RWPE2 (cell line): ENCODE measurements at regions not wholly inside any gene's neighbourhood (a gene's known extent, or its start where the extent isn't known, plus 50 kb on each side); places are given as distances from the start of the nearest gene placed in this dataset.
"Not testable (repeated sequence)": the region's sequence is repeated elsewhere in the genome, so short reads cannot be mapped to it uniquely, and the experiment has no call there.

ENCODE experiments used
- ATAC-seq: fragments of 200-7000 bp; cut with Tn5 transposase; 3 replicates; pipeline ENCODE4 v1.9.1; 2021; ENCODE audit warnings: low read depth
- DNase-seq: peaks from one replicate; pipeline ENCODE4 v3.0.0-alpha.2; 2020; ENCODE audit warnings: low spot score
- H3K27ac ChIP-seq: fragments of 450-650 bp; 2 replicates; pipeline ENCODE4 v1.5.1; 2017; ENCODE audit warnings: mild to moderate bottlenecking; ENCODE audit not compliant: poor library complexity, severe bottlenecking
- H3K27me3 ChIP-seq: fragments of 250-450 bp; sonication (Bioruptor Pico); 2 replicates; pipeline ENCODE4 v1.5.1; 2021; ENCODE audit warnings: mild to moderate bottlenecking, moderate library complexity; ENCODE audit not compliant: insufficient read depth, poor library complexity, severe bottlenecking
- H3K36me3 ChIP-seq: fragments of 250-450 bp; sonication (Bioruptor Pico); 2 replicates; pipeline ENCODE4 v1.5.1; 2020; ENCODE audit warnings: low read depth, mild to moderate bottlenecking, moderate library complexity
- H3K4me1 ChIP-seq: fragments of 250-450 bp; sonication (Bioruptor Pico); 2 replicates; pipeline ENCODE4 v1.5.1; 2021; ENCODE audit warnings: mild to moderate bottlenecking, moderate library complexity; ENCODE audit not compliant: insufficient read depth, poor library complexity, severe bottlenecking
- H3K4me3 ChIP-seq: fragments of 250-450 bp; sonication (Bioruptor Pico); 2 replicates; pipeline ENCODE4 v1.5.1; 2021; ENCODE audit warnings: mild to moderate bottlenecking, moderate library complexity; ENCODE audit not compliant: severe bottlenecking
- H3K9me3 ChIP-seq: fragments of 250-450 bp; sonication (Bioruptor Pico); 2 replicates; pipeline ENCODE4 v1.5.1; 2021; ENCODE audit warnings: mild to moderate bottlenecking, moderate library complexity; ENCODE audit not compliant: severe bottlenecking
- CTCF ChIP-seq: fragments of 450-650 bp; IDR thresholded peaks from one replicate; pipeline ENCODE4 v1.5.1; 2017; ENCODE audit warnings: mild to moderate bottlenecking, moderate library complexity; ENCODE audit not compliant: poor library complexity, severe bottlenecking

DNA sequence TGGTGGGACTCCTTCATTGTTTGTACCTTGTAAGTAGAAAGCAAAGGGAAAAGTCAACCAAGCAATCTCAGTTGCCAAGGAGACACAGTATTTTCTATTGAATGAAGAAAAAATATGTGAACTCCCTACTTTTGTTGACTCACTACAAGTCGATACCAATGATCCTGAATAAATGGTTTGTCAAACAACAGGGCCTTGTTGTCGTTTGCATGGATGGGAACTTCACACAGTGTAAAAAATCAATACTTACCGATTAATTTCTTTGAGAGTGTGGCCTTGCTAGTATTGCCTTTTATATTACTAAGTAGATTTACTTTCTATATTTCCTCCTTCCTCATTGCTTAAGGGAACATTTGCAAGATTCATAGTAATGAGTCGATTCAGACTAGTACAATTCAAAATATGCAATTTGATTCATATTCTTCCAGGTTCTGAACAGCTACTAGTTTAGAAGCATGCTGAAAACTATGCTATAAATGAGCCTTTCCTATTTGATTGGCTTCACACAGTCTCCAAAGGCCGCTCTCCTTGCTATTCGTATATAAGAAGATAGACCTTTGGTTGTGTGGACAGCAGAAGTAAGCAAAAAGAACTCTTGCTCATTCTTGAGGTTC is 108.0 kb downstream of the ZNF330 start:
- Histone ChIP-seq H3K27ac (peak overlapping the region; percentile 72), H3K4me1 (peaks cover 28% of the 10 kb centered on the region), H3K4me3 (no peak overlapping the region), H3K9me3 (no peaks in the 10 kb centered on the region), H3K27me3 (no peaks in the 10 kb centered on the region), H3K36me3 (no peaks in the 10 kb centered on the region)
- DNase-seq (no peak), ATAC-seq (peak; percentile 30)
- no peak for TF ChIP-seq CTCF

GRCh38 chr4:141329174-141329569 is 108.5 kb downstream of the ZNF330 start:
- no peaks in the 10 kb centered on the region for H3K36me3 ChIP-seq
- ATAC-seq (peak; percentile 78), DNase-seq (no peak)
- no peak overlapping the region for H3K4me3 ChIP-seq
- H3K9me3 ChIP-seq = no peaks in the 10 kb centered on the region
- peaks cover 31% of the 10 kb centered on the region for H3K4me1 ChIP-seq
- H3K27ac ChIP-seq = peak overlapping the region; percentile 72
- no peak for TF ChIP-seq CTCF
- H3K27me3 ChIP-seq = no peaks in the 10 kb centered on the region

DNA sequence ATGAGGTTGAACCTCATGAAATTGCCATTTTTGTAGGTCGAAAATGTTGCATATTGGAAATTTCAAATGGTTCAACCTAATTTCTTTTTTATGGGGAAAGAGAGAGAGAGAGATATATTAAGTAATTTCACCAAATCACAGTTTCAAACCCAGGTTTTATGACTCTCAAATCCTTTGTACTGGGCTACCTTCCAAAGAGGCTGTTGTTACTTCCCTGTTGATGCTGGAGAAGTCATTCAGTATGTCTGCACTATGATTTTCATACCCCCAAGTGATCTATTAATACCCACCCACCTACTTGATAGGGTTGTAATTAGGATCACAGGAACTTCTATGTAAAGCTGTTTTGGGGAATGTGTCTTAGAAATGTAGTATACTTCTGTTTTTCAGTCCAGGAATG is 109.9 kb downstream of the ZNF330 start:
- Histone ChIP-seq H3K9me3 (no peaks in the 10 kb centered on the region), H3K36me3 (no peaks in the 10 kb centered on the region), H3K4me3 (no peak overlapping the region), H3K27me3 (no peaks in the 10 kb centered on the region), H3K27ac (peak overlapping the region; percentile 72), H3K4me1 (peaks cover 32% of the 10 kb centered on the region)
- ATAC-seq = no peak
- no peak for DNase-seq
- no peak for TF ChIP-seq CTCF

GRCh38 chr4:141331534-141332358 is 111.1 kb downstream of the ZNF330 start:
- Histone ChIP-seq H3K4me3 (no peak overlapping the region), H3K36me3 (no peaks in the 10 kb centered on the region), H3K27me3 (no peaks in the 10 kb centered on the region), H3K4me1 (peaks cover 32% of the 10 kb centered on the region), H3K27ac (no peak overlapping the region), H3K9me3 (no peaks in the 10 kb centered on the region)
- no peak for TF ChIP-seq CTCF
- no peak for ATAC-seq
- no peak for DNase-seq

DNA sequence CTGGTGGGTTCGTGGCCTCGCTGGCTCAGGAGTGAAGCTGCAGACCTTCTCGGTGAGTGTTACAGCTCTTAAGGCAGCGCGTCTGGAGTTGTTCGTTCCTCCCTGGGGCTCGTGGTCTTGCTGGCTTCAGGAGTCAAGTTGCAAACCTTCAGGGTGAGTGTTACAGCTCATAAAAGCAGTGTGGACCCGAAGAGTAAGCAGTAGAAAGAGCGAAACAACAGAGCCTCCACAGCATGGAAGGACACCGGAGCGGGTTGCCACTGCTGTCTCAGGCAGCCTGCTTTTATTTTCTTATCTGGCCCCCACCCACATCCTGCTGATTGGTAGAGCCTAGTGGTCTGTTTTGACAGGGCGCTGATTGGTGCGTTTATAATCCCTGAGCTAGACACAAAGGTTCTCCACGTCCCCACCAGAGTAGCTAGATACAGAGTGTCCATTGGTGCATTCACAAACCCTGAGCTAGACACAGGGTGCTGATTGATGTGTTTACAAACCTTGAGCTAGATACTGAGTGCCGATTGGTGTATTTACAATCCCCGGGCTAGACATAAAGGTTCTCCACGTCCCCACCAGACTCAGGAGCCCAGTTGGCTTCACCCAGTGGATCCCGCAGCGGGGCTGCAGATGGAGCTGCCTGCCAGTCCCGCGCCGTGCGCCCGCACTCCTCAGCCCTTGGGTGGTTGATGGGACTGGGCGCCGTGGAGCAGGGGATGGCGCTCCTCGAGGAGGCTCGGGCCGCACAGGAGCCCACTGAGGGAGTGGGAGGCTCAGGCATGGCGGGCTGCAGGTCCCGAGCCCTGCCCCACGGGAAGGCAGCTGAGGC is 111.9 kb downstream of the ZNF330 start:
- not testable (repeated sequence) for H3K9me3 ChIP-seq, ATAC-seq, H3K4me3 ChIP-seq, H3K27me3 ChIP-seq, H3K27ac ChIP-seq, DNase-seq, H3K36me3 ChIP-seq
- peaks cover 32% of the 10 kb centered on the region for H3K4me1 ChIP-seq

DNA sequence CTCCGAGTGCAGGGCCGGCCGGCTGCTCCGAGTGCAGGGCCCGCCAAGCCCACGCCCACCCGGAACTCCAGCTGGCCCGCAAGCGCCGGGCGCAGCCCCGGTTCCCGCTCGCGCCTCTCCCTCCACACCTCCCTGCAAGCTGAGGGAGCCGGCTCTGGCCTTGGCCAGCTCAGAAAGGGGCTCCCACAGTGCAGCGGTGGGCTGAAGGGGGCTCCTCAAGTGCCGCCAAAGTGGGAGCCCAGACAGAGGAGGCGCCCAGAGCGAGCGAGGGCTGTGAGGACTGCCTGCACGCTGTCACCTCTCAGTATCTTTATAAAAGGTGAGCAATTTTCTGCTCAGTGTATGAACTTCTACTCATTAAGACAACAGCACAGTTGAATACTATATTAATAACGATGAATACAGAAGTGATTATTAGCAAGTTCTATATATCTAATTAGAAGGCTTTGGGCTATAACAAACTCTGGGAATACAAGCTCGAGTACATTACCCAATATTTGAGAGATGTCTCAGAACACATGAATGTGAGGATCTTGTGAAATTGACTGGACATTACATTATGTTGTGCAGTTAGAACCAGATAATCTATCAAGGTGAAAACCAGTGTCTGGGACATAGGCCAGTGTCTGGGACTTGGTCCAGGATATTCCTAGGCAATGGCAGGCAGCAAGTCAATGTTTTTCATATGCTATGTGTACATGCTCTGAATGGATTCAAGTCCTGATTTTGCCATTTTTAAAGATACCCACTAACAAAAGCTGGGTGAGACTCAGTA is 112.9 kb downstream of the ZNF330 start:
- H3K27ac ChIP-seq = peak overlapping the region; percentile 25
- not testable (repeated sequence) for H3K9me3 ChIP-seq, H3K4me3 ChIP-seq, DNase-seq, H3K27me3 ChIP-seq, H3K36me3 ChIP-seq
- peak; percentile 79 for ATAC-seq
- H3K4me1 ChIP-seq = peaks cover 25% of the 10 kb centered on the region
